ENCODE measurements at regions not wholly inside any gene's neighbourhood (a gene's known extent, or its start where the extent isn't known, plus 50 kb on each side); places are given as distances from the start of the nearest gene placed in this dataset.

- TF ChIP-seq CTCF (conservative IDR thresholded peaks at IDR 0.05; ENCODE audit: low read depth, low read length) (no peak), EZH2 (IDR thresholded peaks at IDR 0.05; ENCODE audit: borderline replicate concordance, low read depth, low read length, poor library complexity, severe bottlenecking) (no peak)
Measured at GRCh38 chr11:69908511-69909220, 89.5 kb upstream of the FGF3 start.

Measured in A673 (cell line).